NCI-H2081 (cell line): ENCODE measurements at regions not wholly inside any gene's neighbourhood (a gene's known extent, or its start where the extent isn't known, plus 50 kb on each side); places are given as distances from the start of the nearest gene placed in this dataset.
"Not testable (repeated sequence)": the region's sequence is repeated elsewhere in the genome, so short reads cannot be mapped to it uniquely, and the experiment has no call there.

Source experiments
- DNase-seq, 2 experiments: peaks; one replicate each; lab custom pipeline; 2025; lab: John Stamatoyannopoulos, UW

GRCh38 chr21:17044696-17045095, 468.1 kb upstream of the CXADR start:
- DNase-seq: no peak

- peak in 1 of 2 experiments; percentile 0 for DNase-seq
These were observed 467.5 kb upstream of the CXADR start for GRCh38 chr21:17045214-17045853.

GRCh38 chr21:17048974-17049373, 463.9 kb upstream of the CXADR start:
- no peak for DNase-seq

GRCh38 chr21:17050156-17050555, 462.7 kb upstream of the CXADR start:
- DNase-seq: no peak

GRCh38 chr21:17050646-17051045, 462.2 kb upstream of the CXADR start:
- no peak for DNase-seq

- DNase-seq: no peak
These were observed 461.8 kb upstream of the CXADR start for GRCh38 chr21:17051054-17051453.

GRCh38 chr21:17053321-17053720, 459.5 kb upstream of the CXADR start:
- no peak for DNase-seq

GRCh38 chr21:17059936-17060335, 452.9 kb upstream of the CXADR start:
- DNase-seq: no peak

- no peak for DNase-seq
These were observed 446.8 kb upstream of the CXADR start for GRCh38 chr21:17066006-17066405.

GRCh38 chr21:17071093-17071492, 441.8 kb upstream of the CXADR start:
- DNase-seq: no peak

- no peak for DNase-seq
These were observed 431.6 kb upstream of the CXADR start for GRCh38 chr21:17081193-17081592.

GRCh38 chr21:17082843-17083483, 429.9 kb upstream of the CXADR start:
- DNase-seq: no peak

GRCh38 chr21:17085707-17086106, 427.1 kb upstream of the CXADR start:
- DNase-seq: no peak

- no peak for DNase-seq
These were observed 424.3 kb upstream of the CXADR start for GRCh38 chr21:17088500-17088899.

GRCh38 chr21:17089091-17089491, 423.8 kb upstream of the CXADR start:
- no peak for DNase-seq

GRCh38 chr21:17101696-17102095, 411.1 kb upstream of the CXADR start:
- no peak for DNase-seq

- DNase-seq: no peak
These were observed 406.9 kb upstream of the CXADR start for GRCh38 chr21:17105932-17106331.

- no peak for DNase-seq
These were observed 398.8 kb upstream of the CXADR start for GRCh38 chr21:17114045-17114444.

- no peak for DNase-seq
These were observed 394.0 kb upstream of the CXADR start for GRCh38 chr21:17118638-17119384.

- DNase-seq: no peak
These were observed 393.2 kb upstream of the CXADR start for GRCh38 chr21:17119466-17120297.

- not testable (repeated sequence) for DNase-seq
These were observed 385.4 kb upstream of the CXADR start for GRCh38 chr21:17127395-17127794.

- no peak for DNase-seq
These were observed 384.7 kb upstream of the CXADR start for GRCh38 chr21:17128132-17128531.
